Peyer's patch (tissue), 4 donors: ENCODE measurements at regions not wholly inside any gene's neighbourhood (a gene's known extent, or its start where the extent isn't known, plus 50 kb on each side); places are given as distances from the start of the nearest gene placed in this dataset.

Source experiments
- CTCF ChIP-seq, 6 experiments: fragments of 450-650 bp in 4 of 6; fragments of 200-600 bp in 2 of 6; sonication (generic) in 1 of 6; IDR thresholded peaks; one replicate each; pipeline ENCODE4 v1.5.1; 2017 to 2019; ENCODE audit warnings: antibody characterized with exemption in 6 of 6, mild to moderate bottlenecking in 3 of 6, moderate library complexity in 1 of 6
- POLR2A ChIP-seq, 2 donors: fragments of 450-650 bp; IDR thresholded peaks; one replicate each; pipeline ENCODE4 v1.5.1; 2017; ENCODE audit warnings: antibody characterized with exemption in 2 of 2, mild to moderate bottlenecking in 2 of 2, moderate library complexity in 2 of 2

GRCh38 chr12:76669981-76670380 is 93.9 kb upstream of the ZDHHC17 start:
- no peak for TF ChIP-seq CTCF (IDR thresholded peaks at IDR 0.05)
- TF ChIP-seq POLR2A (IDR thresholded peaks at IDR 0.05) = no peak
